ENCODE measurements at regions not wholly inside any gene's neighbourhood (a gene's known extent, or its start where the extent isn't known, plus 50 kb on each side); places are given as distances from the start of the nearest gene placed in this dataset.

DNA sequence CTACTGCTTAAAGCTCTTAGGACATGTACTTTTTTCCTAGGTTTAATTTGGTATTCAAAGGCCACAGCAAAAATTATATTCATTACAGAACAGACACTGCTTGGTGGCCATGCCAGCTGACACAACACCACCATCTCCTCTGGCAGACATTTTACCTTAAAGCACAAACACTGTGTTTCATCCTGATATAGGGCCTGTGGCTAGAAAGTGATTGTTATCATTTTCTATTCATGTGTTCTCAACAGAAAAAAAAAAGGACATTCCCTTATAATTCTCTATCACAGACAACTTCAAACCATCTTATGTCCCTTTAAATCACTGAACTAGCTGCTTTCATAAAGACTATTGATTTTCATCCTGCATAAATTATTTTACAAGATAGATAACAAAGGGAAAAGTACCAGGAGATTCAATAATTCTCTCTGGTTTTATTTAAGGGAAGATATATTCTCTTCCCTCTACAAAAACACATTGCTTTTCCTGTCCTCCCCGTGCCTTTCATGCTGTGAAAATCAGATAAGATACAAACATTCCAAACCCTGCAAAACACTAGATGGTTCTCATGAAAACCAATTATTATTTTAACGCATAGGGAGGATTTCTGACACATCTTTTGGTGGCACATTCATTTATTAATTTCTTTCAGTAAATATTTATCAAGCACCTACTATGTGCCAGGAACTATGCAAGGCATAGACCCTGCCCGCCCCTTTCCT lies 139.3 kb upstream of the TMCC3 start:
- H3K27ac Mint-ChIP-seq: no peak overlapping the region
- H3K4me1 Mint-ChIP-seq: peaks cover 38% of the 10 kb centered on the region
- H3K9me3 Mint-ChIP-seq: peaks cover 3% of the 10 kb centered on the region
- no peak for ATAC-seq
- no peaks in the 10 kb centered on the region for H3K27me3 Mint-ChIP-seq
- H3K4me3 Mint-ChIP-seq: no peak overlapping the region
- H3K36me3 Mint-ChIP-seq: peaks cover 58% of the 10 kb centered on the region

DNA sequence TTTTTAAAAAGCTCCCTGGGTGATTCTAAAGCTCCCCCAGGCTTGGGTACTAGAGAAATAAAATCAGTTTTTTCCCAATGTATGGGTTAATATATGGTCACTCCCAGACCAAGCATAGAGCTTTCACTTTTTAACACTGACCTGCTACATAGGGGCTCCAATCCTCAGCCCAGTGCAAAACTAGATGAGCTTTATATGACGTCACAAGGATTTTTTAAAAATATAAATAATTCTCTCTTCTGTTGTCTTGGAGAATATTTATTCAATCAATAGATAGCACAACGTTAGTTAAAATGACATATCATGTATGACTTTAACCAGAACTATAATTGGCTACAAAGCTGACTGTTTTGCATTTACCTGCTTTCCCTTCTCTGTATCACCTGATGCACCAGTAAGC lies 137.9 kb upstream of the TMCC3 start:
- Mint-ChIP-seq H3K4me1 (peaks cover 48% of the 10 kb centered on the region), H3K27me3 (no peaks in the 10 kb centered on the region), H3K27ac (no peak overlapping the region), H3K36me3 (peaks cover 59% of the 10 kb centered on the region), H3K4me3 (no peak overlapping the region), H3K9me3 (peaks cover 3% of the 10 kb centered on the region)
- no peak for ATAC-seq

- peaks cover 46% of the 10 kb centered on the region for H3K4me1 Mint-ChIP-seq
- H3K9me3 Mint-ChIP-seq: peaks cover 7% of the 10 kb centered on the region
- H3K27me3 Mint-ChIP-seq: no peaks in the 10 kb centered on the region
- no peak overlapping the region for H3K4me3 Mint-ChIP-seq
- peaks cover 60% of the 10 kb centered on the region for H3K36me3 Mint-ChIP-seq
- H3K27ac Mint-ChIP-seq: no peak overlapping the region
- no peak for ATAC-seq
Observed at GRCh38 chr12:94786906-94787305, 136.5 kb upstream of the TMCC3 start.

GRCh38 chr12:94783862-94784261 lies 133.5 kb upstream of the TMCC3 start:
- Mint-ChIP-seq H3K27ac (no peak overlapping the region), H3K27me3 (no peaks in the 10 kb centered on the region), H3K36me3 (peaks cover 63% of the 10 kb centered on the region), H3K4me1 (peaks cover 46% of the 10 kb centered on the region), H3K4me3 (no peak overlapping the region), H3K9me3 (peaks cover 7% of the 10 kb centered on the region)
- no peak for ATAC-seq

DNA sequence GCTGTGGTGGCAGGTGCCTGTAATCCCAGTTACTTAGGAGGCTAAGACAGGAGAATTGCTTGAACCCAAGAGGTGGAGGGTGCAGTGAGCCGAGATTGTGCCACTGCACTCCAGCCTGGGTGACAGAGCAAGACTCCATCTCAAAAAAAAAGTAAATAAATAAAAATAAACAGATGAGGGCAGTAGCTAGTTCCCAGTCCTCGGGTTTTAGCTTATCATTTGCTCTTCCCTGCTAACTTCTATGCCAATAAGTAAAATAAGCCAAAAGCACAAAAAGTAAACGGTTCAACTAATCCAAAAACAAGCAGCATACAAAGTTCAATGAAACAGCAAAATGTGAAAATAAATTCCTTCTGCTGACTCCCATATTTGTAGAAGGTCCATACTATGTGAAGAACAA lies 133.0 kb upstream of the TMCC3 start:
- Mint-ChIP-seq H3K27me3 (no peaks in the 10 kb centered on the region), H3K4me3 (no peak overlapping the region), H3K27ac (no peak overlapping the region), H3K36me3 (peaks cover 63% of the 10 kb centered on the region), H3K9me3 (peaks cover 7% of the 10 kb centered on the region), H3K4me1 (peaks cover 46% of the 10 kb centered on the region)
- no peak for ATAC-seq

DNA sequence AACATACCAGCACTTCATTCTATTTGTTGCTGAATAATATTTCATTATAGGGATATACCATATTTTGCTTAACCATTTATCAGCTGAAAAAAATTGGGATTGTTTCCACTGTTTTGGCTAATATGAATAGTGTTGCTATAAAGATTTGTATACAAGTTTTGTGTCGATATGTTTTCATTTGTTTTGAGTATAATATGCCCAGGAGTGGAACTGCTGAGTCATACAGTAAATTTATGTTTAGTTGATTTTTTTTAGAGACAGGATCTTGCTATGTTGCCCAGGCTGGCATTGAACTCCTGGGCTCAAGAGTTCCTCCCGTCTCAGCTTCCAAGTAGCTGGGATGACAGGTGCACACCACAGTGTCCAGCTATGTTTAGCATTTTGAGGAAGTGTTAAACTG lies 131.5 kb upstream of the TMCC3 start:
- peaks cover 44% of the 10 kb centered on the region for H3K4me1 Mint-ChIP-seq
- H3K9me3 Mint-ChIP-seq: peaks cover 7% of the 10 kb centered on the region
- H3K27me3 Mint-ChIP-seq: no peaks in the 10 kb centered on the region
- no peak for ATAC-seq
- H3K27ac Mint-ChIP-seq: no peak overlapping the region
- peaks cover 59% of the 10 kb centered on the region for H3K36me3 Mint-ChIP-seq
- H3K4me3 Mint-ChIP-seq: no peak overlapping the region

DNA sequence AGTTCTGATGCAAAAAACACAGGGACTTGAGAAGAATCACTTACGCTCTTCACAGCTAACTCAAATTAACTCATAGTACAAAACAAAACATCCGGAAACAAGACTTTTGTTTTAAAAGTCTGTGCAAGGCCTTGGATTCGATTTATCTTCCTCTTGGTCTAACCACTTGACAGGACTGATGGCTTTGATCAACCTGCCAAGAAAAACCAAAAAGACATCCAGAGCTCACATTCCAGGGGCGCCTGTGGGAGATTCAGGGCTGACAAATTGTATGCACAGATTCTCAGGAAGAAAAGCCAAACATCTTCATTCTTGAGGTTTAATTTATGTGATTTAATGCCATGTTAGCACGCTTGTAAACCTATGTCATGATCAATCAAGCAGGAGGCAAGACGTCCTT lies 129.1 kb upstream of the TMCC3 start:
- Mint-ChIP-seq H3K27me3 (no peaks in the 10 kb centered on the region), H3K4me3 (no peak overlapping the region), H3K27ac (no peak overlapping the region), H3K9me3 (peaks cover 3% of the 10 kb centered on the region), H3K4me1 (peaks cover 31% of the 10 kb centered on the region), H3K36me3 (peaks cover 64% of the 10 kb centered on the region)
- no peak for ATAC-seq

DNA sequence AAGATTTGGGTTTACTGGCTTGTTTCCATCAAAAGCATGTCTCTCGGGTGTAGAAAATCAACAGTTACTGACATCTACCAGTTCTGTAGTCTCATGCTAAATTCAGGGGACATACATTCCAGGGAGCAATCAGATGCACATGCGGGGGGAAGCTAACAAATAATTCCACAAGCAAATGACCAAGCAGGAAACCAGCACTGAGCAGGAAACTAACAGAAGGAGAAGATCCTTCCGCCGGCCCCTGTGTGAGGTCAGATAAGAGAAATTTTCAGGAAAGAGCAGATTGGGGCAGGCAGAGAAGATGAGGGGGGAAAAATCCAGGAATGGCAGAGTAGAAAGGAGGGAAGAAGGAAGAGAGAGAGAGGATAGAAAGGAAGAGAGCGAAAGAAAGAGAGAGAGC lies 127.6 kb upstream of the TMCC3 start:
- H3K9me3 Mint-ChIP-seq: peaks cover 6% of the 10 kb centered on the region
- no peak overlapping the region for H3K27ac Mint-ChIP-seq
- H3K4me1 Mint-ChIP-seq: peaks cover 18% of the 10 kb centered on the region
- H3K27me3 Mint-ChIP-seq: no peaks in the 10 kb centered on the region
- ATAC-seq: no peak
- H3K36me3 Mint-ChIP-seq: peaks cover 62% of the 10 kb centered on the region
- H3K4me3 Mint-ChIP-seq: no peak overlapping the region

- Mint-ChIP-seq H3K27me3 (no peaks in the 10 kb centered on the region), H3K4me1 (peaks cover 18% of the 10 kb centered on the region), H3K27ac (no peak overlapping the region), H3K36me3 (peaks cover 48% of the 10 kb centered on the region), H3K4me3 (no peak overlapping the region), H3K9me3 (peaks cover 3% of the 10 kb centered on the region)
- no peak for ATAC-seq
Observed at GRCh38 chr12:94775710-94776109, 125.4 kb upstream of the TMCC3 start.

GRCh38 chr12:94771741-94772140 lies 121.4 kb upstream of the TMCC3 start:
- Mint-ChIP-seq H3K27me3 (no peaks in the 10 kb centered on the region), H3K27ac (no peak overlapping the region), H3K9me3 (peaks cover 3% of the 10 kb centered on the region), H3K36me3 (peaks cover 31% of the 10 kb centered on the region), H3K4me1 (peaks cover 41% of the 10 kb centered on the region), H3K4me3 (no peak overlapping the region)
- no peak for ATAC-seq

- Mint-ChIP-seq H3K27ac (no peak overlapping the region), H3K27me3 (no peaks in the 10 kb centered on the region), H3K4me1 (peaks cover 42% of the 10 kb centered on the region), H3K36me3 (peaks cover 31% of the 10 kb centered on the region), H3K4me3 (no peak overlapping the region), H3K9me3 (peaks cover 3% of the 10 kb centered on the region)
- no peak for ATAC-seq
Observed at GRCh38 chr12:94771199-94771598, 120.8 kb upstream of the TMCC3 start.

GRCh38 chr12:94770791-94771190 lies 120.4 kb upstream of the TMCC3 start:
- H3K36me3 Mint-ChIP-seq: peaks cover 27% of the 10 kb centered on the region
- no peaks in the 10 kb centered on the region for H3K27me3 Mint-ChIP-seq
- H3K4me3 Mint-ChIP-seq: no peak overlapping the region
- peaks cover 42% of the 10 kb centered on the region for H3K4me1 Mint-ChIP-seq
- ATAC-seq: no peak
- H3K27ac Mint-ChIP-seq: no peak overlapping the region
- peaks cover 3% of the 10 kb centered on the region for H3K9me3 Mint-ChIP-seq

- no peak for ATAC-seq
- peaks cover 45% of the 10 kb centered on the region for H3K4me1 Mint-ChIP-seq
- no peaks in the 10 kb centered on the region for H3K27me3 Mint-ChIP-seq
- peaks cover 3% of the 10 kb centered on the region for H3K9me3 Mint-ChIP-seq
- H3K4me3 Mint-ChIP-seq: no peak overlapping the region
- peak overlapping the region; percentile 78 for H3K27ac Mint-ChIP-seq
- H3K36me3 Mint-ChIP-seq: peaks cover 20% of the 10 kb centered on the region
Observed at GRCh38 chr12:94769776-94770759, 119.7 kb upstream of the TMCC3 start.

DNA sequence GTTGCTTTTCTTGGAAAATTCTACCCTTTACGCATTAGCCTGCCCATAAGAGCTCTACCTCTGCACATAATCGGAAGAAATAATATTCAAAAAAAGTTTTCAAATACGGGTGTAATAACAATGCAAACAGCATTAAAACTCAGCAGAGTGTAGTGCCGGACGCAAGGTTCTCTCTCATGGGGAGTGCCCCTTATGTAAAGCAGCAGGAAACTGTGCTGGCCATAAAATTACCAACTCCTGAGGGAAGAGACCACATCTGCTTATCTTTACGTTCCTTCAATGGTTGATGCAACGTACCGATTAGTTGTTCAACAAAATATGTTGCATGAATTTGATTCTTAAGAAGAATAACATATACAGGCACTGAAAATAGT lies 118.7 kb upstream of the TMCC3 start:
- peak overlapping the region; percentile 80 for H3K4me3 Mint-ChIP-seq
- H3K27ac Mint-ChIP-seq: peak overlapping the region; percentile 78
- peaks cover 10% of the 10 kb centered on the region for H3K36me3 Mint-ChIP-seq
- no peaks in the 10 kb centered on the region for H3K9me3 Mint-ChIP-seq
- ATAC-seq: peak; percentile 95
- H3K4me1 Mint-ChIP-seq: peaks cover 53% of the 10 kb centered on the region
- H3K27me3 Mint-ChIP-seq: no peaks in the 10 kb centered on the region

GRCh38 chr12:94768398-94769046 lies 118.2 kb upstream of the TMCC3 start:
- Mint-ChIP-seq H3K27ac (peak overlapping the region; percentile 78), H3K4me3 (peak overlapping the region; percentile 80), H3K4me1 (peaks cover 56% of the 10 kb centered on the region), H3K27me3 (no peaks in the 10 kb centered on the region), H3K36me3 (peaks cover 6% of the 10 kb centered on the region), H3K9me3 (no peaks in the 10 kb centered on the region)
- ATAC-seq: peak; percentile 71

Measured in stimulated activated memory B cell treated with anti-CD40 and anti-IgM and Interleukin-4, amounts not matched to agents 10 μg/mL and 1 μg/mL and 100 μg/mL, for 72 hours (primary cell).